Gastrocnemius medialis (tissue), 4 donors: ENCODE measurements at regions not wholly inside any gene's neighbourhood (a gene's known extent, or its start where the extent isn't known, plus 50 kb on each side); places are given as distances from the start of the nearest gene placed in this dataset.

Source experiments
- POLR2A ChIP-seq, 2 donors: fragments of 450-650 bp; IDR thresholded peaks; one replicate each; pipeline ENCODE4 v1.6.1; 2017; ENCODE audit warnings: antibody characterized with exemption in 2 of 2, mild to moderate bottlenecking in 2 of 2, moderate library complexity in 2 of 2
- TF ChIP-seq, protein P1 (sequence below), 5 experiments: fragments of 450-650 bp in 3 of 5; fragments of 200-600 bp in 2 of 5; sonication (generic) in 2 of 5; IDR thresholded peaks in 4 of 5; conservative IDR thresholded peaks in 1 of 5; 1 replicate in 4 of 5; 2 replicates in 1 of 5; pipeline ENCODE4 v1.5.1; 2016 to 2019; ENCODE audit warnings: antibody characterized with exemption in 5 of 5, mild to moderate bottlenecking in 3 of 5, moderate library complexity in 3 of 5

DNA sequence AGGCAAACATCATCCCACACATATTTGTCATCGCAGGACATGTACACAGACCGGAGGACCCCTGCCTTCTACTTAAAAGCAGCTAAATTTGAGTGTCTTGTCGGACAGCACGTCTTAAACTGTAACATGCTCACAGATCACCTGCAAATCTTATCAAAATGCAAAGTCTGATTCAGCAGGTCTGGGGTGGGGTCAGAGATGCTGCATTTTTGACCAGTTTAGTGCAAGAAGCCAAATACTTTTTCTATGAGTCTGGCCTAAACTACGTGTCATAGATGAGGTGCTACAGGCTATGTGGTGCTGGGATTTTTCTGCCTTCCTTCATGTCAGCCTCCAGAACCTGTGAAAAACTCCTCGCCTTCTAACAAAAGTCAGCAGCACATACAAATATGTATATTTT lies 178.8 kb upstream of the LHX5 start:
- TF ChIP-seq, protein P1, sequence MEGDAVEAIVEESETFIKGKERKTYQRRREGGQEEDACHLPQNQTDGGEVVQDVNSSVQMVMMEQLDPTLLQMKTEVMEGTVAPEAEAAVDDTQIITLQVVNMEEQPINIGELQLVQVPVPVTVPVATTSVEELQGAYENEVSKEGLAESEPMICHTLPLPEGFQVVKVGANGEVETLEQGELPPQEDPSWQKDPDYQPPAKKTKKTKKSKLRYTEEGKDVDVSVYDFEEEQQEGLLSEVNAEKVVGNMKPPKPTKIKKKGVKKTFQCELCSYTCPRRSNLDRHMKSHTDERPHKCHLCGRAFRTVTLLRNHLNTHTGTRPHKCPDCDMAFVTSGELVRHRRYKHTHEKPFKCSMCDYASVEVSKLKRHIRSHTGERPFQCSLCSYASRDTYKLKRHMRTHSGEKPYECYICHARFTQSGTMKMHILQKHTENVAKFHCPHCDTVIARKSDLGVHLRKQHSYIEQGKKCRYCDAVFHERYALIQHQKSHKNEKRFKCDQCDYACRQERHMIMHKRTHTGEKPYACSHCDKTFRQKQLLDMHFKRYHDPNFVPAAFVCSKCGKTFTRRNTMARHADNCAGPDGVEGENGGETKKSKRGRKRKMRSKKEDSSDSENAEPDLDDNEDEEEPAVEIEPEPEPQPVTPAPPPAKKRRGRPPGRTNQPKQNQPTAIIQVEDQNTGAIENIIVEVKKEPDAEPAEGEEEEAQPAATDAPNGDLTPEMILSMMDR (IDR thresholded peaks at IDR 0.05 in 4 of 5, conservative IDR thresholded peaks at IDR 0.05 in 1 of 5), result no peak
- no peak for TF ChIP-seq POLR2A (IDR thresholded peaks at IDR 0.05)
